GM21381 (cell line): ENCODE measurements at regions not wholly inside any gene's neighbourhood (a gene's known extent, or its start where the extent isn't known, plus 50 kb on each side); places are given as distances from the start of the nearest gene placed in this dataset.

Experiments
- ATAC-seq: cut with Tn5 transposase; IDR thresholded peaks from one replicate; pipeline ENCODE4 v1.9.1; 2021; ENCODE audit warnings: mild to moderate bottlenecking, moderate library complexity; ENCODE audit not compliant: unreplicated experiment

- ATAC-seq: no peak
These were observed 429.6 kb upstream of the JARID2 start for GRCh38 chr6:14816116-14816859.

DNA sequence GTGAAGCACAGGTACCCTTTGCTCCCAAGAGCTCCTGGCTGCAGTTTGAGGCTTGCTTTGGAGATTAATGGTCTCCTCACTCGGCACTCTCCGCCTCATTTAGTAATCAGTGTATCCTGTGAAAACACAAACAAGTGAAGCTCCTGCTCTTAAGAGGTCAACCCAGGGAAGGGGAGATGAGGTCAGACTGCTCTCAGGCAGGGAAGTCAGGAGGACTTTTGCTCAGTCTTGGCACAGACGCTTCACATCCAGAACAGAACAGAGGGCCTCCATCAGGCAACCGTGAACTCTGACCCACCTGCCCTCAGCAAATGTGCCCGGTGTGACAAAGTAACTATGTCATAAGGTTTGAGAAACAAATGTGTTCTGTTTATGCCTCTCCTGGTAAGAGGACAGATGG lies 428.8 kb upstream of the JARID2 start:
- no peak for ATAC-seq

DNA sequence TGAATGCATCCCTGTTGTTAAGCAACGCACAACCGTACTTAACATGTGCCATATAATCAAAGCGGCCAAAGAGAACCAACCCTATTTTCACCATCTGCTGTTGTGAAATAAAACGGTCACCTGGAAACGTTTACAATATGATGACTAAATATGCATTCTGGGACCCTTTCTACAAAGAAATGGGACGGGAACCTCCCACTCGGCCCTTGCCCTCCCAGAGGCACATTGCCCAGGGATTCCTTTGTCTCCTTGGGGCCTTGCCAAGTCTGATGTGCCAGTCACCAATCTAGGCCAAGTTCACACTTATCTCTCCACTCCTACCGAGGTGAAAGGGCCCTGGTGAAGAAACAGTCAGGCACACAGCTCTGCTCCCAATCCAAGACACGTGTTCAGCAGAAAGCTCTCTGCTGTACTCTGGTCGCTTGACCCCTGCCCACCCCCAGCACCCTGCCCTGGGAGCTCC lies 427.4 kb upstream of the JARID2 start:
- no peak for ATAC-seq

DNA sequence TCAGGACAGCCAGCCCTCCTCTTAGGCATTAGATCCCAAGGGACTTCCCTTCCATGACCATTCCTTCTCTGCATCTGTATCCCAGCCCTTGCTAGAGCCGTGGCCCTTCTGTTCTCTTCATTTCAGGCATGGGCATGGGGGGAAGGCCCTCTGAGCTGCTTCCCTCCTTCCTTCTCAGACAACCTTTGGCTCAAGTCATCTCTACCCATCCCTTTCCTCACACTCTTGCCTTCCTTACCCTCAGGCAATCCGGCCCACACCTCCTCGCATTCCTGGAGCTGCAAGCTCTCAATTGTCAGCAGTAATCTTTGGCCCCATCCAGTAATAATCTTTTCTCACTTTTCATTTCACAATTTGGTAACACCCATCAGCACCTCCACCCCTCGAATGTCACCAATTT lies 426.9 kb upstream of the JARID2 start:
- no peak for ATAC-seq

DNA sequence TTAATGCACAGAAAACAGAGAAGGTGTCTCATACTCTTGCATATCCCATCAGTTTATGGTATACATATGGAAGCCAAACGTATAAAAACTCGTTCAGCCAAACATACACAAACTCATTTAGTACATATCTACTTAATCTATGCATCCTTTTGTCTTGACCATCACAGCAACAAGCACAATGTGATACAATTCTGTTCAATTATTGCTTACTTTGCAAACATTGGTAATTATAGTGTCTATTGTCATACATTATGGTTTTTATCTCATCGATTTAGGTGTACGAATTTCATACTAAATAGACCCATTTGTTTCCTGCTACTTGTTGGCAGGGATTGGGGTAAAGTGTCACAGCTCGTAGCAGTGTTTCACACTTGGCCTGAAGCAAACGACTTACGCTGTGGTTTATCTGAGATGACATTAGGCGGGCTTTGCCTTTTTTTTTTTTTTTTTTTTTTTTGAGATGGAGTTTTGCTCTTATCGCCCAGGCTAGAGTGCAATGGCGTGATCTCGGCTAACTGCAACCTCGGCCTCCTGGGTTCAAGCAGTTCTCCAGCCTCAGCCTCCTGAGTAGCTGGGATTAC lies 425.9 kb upstream of the JARID2 start:
- no peak for ATAC-seq

GRCh38 chr6:14822012-14822553 lies 423.8 kb upstream of the JARID2 start:
- no peak for ATAC-seq

DNA sequence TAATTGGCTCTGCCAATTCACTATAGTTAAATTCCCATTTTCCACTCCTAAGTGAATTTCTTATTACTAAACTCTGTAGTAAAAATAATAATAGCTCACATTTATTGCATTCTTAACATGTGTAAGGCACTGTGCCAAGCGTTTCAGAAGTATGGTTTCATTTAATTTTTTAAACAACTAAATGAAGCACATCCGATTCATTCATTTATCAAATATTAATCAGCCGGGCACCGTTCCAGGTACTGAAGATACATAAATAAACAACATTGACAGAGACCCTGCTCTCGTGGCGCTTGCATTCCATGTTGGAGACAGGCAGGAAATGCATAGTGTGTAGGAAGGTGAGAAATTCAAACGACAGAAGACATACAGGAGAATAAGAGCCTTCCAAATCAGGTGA lies 423.2 kb upstream of the JARID2 start:
- no peak for ATAC-seq

DNA sequence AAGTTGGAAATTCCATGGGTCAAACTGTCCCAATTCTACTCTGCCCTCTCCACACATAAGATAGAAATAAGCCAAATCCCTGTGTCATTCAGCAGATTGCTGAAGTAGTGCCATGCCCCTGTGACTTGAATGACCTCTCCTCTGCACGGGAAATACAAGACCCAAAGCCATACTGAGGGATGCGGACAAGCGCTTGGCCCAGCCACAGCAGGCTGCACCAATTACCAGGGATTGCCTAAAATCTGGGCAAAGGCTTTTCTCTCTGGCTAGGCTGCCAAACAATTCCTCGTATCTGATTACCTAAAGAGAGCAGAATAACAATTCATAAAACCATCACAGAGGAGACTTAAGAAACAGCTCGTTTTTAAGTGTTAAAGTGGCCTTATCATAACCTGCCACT lies 421.8 kb upstream of the JARID2 start:
- no peak for ATAC-seq

DNA sequence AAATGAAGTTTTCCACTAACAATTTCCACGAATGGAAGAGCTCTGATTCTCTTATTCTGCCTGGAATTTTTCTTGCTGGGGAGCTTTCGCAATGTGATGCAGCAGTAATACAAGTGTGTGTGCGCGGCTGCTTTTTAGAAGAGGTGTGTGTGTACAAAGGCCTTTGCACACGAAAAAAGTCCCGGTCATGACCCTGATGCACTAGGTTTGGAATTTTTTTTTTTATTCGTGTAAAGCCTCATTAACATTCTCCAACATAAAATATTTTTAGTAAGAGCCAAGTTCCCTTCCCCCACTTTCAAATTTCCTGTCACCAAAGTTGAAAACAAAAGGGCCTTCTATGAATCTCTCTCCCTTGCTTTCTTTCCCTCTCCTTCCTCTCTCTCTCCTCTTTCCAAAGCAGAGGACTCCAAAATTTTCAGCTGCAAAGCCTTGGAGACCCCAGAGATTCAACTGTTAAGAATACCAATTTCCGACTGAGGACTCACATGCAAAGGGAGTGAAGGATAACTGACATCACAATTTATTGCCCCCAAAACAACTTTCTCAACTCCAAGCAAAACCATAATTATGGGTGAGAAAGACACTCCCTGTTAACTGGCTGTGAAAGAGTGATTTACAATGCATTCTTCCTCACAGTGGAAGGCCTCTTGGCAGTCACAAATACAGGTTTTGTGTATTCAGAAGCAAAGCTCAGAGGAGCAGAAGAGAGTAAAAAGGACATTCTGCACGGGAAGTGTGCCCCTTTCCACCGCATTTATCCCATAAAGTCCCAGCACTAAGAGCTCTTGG lies 421.2 kb upstream of the JARID2 start:
- ATAC-seq: no peak

- no peak for ATAC-seq
These were observed 419.4 kb upstream of the JARID2 start for GRCh38 chr6:14826456-14826855.

DNA sequence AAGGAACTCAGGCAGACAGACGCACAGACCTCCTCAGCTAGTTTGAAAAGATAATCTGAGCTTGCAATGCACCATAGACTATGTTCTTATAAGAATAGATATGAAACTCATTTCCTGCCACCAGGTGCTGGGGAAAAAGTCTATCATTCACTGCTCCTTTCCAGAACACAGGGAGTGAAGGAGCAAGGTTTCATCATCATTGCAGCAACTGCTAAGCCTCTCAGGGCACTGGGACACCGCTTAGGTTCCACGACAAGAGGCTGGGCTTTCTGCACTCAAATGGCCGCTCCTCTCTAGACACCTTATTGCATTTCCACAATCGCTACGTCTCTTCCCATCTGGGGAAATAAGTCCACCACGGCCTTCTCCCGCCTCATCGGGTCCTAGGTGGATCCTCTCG lies 418.5 kb upstream of the JARID2 start:
- no peak for ATAC-seq

- ATAC-seq: no peak
These were observed 417.7 kb upstream of the JARID2 start for GRCh38 chr6:14828201-14828611.

GRCh38 chr6:14831070-14831469 lies 414.8 kb upstream of the JARID2 start:
- no peak for ATAC-seq

DNA sequence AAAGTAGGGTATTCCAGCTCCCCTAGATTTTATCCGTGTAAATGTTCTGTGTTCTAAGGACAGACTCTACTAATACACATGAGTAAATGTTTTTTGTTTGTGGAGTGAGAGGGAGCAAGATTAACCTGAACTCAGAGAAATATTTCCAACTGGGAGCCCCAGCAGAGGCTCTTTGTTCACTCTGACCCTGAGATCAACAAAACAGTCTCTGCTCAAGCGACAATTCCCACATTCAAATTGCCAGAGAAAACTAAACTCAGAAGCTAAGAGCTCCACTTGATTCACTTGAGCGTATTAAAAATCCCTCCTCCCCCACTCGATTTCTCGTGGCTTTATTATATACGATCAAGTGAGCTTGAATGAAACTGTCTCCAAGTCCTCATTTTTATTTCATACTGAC lies 413.9 kb upstream of the JARID2 start:
- ATAC-seq: no peak

- no peak for ATAC-seq
These were observed 413.4 kb upstream of the JARID2 start for GRCh38 chr6:14832427-14832826.

- ATAC-seq: no peak
These were observed 410.9 kb upstream of the JARID2 start for GRCh38 chr6:14834851-14835530.

DNA sequence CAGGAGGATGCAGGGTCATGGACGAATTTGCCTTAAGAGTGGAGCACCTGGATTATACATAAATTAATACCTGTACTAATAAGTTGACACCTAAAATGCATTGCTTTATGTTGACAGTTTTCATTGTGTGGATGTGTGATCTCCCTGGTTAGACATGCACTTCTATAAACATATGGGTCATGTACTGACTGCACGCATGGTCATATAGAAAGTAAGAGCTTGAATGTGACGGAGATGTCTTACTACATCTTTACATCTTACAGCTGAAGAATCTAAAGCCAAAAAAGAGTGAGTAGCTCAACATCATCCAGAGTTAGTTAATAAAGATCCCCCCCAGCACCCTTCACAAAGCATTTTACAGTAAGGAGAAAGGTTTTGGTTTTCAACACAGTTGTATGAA lies 408.4 kb upstream of the JARID2 start:
- no peak for ATAC-seq

DNA sequence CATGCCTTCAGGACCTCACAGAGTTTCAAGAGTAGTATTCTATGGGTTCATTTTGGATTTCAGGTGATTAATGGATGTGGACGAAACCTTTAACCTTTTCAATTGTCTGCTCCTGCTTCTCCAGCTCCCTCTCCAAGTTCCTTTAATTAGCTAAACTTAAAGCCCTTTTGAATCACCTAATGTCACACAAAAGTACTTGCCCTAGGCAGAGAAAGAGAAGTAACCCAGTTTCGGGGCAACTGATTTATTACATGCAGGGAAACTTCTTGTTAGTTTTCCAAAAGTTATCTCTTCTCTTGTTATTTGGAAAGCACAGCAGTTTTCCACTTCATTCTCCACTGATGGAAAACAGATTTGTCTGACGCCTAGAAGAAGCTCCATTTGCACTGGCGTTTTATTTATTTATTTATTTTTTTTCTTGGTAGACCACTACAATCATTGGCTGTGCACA lies 407.7 kb upstream of the JARID2 start:
- ATAC-seq: no peak

DNA sequence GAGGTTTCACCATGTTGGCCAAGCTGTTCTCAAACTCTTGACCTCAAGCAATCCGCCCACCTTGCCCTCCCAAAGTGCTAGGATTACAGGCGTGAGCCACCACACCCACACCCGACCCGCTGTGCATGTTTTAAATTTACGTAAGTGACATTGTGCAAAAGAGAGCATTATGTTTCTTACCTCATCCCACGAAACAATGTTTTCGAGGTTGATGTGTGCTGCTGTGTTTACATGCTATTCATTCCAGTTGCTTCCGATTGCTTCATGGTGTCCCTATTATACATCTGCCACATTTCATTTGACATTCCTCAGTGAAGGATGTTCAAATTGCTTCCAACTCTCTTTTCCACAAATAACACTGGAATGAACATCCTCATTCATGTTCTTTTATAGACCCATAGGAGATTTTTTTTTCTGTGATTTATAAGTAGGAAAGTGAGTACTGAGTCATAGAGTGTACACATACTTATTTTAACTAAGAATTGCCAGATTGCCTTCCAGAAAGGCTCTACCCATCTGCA lies 403.9 kb upstream of the JARID2 start:
- ATAC-seq: no peak

- no peak for ATAC-seq
These were observed 401.5 kb upstream of the JARID2 start for GRCh38 chr6:14844411-14844810.

DNA sequence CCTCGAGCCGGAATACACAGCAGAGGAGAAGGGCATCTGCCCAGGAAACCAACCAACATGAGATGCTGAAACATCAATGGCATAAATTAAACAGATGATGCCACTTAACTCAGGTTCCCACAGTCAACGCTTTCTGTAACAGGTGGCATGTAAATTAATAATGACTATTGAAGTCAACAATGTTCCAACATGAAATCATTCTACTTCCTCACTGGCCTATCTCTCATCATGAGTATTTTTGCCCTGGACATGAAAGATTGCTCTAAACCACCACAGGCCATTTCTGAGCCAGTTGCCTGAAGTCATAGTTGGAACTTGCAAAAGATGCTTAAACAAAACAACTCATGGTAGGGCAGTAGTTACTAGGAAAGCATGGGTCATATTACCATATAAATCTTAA lies 397.9 kb upstream of the JARID2 start:
- no peak for ATAC-seq
